GM03348 (cell line): ENCODE measurements at regions not wholly inside any gene's neighbourhood (a gene's known extent, or its start where the extent isn't known, plus 50 kb on each side); places are given as distances from the start of the nearest gene placed in this dataset.
A peak's percentile ranks its signal among the peaks of the same experiment; 100 is the strongest.

ENCODE experiments used
- DNase-seq: peaks from one replicate; pipeline ENCODE4 v3.0.0; 2012; ENCODE audit warnings: low spot score

DNA sequence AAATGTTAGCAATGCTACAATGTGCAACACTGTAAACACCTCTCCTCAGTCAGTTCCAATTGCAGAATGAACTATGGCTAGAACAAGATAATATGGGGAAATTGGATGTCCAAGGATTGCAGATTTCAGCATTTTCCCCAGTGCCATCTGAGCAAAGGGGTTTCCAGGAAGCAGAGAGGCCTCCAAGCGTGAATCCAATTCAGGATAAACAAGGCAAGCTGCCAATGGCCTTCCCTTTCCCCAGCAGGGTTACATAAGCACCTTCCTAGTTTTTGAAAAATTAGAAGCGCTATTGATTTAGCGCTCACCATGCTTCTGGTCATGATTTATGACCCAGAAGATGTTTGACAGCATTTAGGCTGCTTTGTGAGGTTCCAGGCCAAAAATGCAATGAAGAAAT, 223.0 kb upstream of the GATB start:
- DNase-seq, result no peak

DNA sequence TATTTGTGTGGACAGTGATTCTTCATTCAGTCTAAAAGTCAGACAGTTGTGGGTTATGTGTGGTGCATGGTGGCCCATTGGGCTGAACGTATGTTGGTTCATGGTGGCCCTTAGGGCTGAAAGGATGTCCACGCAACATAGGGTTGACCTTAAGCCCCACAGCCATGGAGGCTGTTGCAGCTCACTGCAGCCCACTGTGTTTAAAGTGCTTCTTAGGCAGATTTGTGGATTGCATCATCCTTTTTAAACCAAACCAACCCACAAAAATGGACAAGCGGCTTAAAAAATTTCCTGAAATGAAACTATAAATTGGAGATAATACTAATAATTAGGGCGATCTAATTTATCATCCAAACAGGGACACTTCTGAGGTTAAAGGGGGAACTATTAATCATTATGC, 219.0 kb upstream of the GATB start:
- DNase-seq, result no peak

DNA sequence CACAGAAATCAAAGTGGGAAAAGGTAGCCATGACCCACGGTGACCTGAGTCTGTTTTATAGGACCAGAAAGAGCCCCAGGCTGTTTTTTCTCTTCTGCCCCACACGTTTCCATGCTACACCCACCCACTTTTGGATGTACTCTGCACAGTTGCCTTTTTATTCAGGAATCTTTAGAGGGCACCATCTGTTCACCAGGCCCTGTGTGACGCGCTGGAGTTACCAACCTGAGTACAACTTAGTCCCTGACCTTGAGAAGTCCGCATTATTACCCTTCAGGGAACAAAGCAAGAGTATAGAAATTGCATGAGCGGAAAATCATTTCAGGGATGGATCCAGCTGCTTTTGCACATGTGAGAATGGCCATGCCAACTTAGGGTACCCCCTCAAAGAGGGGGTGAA, 207.8 kb upstream of the GATB start:
- DNase-seq, result no peak

GRCh38 chr4:151967074-151967473, 206.3 kb upstream of the GATB start:
- DNase-seq, result no peak

DNA sequence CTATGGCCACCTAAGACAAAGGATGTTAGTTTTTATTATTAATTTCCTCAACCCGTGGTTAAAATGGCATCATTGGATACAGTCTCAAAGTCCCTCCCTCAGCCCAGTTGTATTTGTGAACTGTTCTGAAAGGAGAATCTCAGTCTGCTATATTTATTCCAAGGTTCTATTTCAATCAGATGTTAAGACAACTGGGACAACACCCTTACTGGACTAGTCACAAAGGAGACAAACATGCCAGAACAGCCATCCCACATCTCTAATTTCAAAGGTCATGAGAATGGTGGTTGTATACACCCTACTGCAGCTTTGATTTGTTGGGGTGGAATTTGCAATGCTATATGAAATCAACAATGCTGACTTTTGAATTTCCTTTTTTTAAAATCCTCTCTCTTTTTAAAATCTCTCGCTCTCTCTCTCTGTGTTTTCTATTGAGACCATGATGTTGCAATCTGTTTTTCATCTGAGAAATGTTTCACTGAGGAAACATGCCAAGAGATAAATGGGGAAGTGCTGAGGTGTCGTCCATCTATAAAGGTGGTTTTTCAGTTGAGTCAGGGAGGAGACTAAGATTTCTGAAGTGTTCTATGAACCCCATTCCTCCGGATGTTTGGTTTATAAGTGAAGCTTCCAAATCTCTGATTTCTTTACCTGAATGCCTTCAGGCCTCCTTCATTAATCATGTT, 201.5 kb upstream of the GATB start:
- no peak for DNase-seq

GRCh38 chr4:151961456-151961855, 200.6 kb upstream of the GATB start:
- no peak for DNase-seq

DNA sequence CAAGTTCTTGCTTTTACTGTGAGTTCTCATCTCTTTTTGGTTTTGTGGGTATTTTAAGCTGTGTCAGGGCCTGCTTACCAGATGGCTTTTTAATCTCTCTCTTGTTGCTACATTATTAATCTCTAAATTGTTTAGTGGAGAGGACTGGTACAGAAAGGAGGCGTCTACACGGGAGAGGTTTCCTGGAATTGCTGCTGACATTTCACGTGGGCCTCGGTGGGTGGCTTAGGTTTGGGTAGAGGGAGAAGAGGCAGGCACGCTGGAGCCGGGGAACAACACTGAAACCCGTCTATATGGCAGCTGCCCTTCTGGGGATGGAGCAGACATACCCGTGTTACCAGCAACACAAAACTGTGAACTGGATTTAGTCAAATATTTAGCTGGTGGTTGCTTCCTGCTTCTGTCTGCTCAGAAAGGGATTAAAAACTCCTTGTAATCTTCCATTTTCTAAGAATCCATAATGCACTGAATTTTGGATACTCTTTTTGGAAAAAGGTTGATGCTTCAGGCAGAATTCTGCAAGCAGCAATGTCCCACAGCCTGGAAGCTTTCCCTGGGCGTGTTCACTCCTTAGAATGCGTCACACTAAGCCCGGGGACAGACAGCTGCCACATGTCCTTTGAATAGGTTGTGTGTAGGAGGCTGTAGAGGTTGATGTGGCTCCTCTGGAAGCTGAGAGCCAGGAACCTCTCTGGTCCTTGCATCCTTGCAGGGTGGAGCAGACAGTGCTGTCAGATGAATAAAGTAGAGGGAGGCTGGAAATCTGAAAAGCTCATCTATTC, 199.8 kb upstream of the GATB start:
- peak; percentile 12 for DNase-seq

GRCh38 chr4:151957153-151957552, 196.3 kb upstream of the GATB start:
- no peak for DNase-seq

DNA sequence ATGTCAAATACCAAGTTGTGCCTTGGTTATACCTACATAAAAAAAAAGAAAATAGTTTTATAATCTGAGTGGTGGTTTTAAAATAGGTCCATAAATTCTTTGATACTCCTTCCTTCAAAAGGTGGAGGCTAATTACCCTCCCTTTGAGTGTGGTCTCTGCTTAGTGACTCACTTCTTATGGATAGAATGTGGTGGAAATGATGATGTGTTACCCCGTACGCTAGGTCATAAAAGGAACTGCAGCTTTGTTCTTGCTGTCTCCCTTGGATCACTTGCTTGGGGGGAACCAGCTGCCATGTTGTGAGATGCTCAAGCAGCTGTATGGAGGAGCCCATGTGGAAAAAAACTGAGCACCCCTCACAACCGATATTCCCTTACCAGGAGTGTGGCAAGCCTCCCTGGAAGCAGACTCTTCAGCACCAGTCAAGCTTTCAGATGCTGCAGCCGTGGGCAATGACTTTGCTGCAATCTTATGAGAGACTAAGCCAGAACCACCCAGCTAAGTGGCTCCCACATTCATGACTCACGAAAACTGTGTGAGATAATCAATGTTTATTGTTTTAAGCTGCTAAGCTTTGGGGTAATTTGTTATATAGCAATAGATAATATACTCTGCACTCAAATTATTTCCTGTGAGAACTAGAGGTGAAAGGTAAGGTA, 195.0 kb upstream of the GATB start:
- no peak for DNase-seq

DNA sequence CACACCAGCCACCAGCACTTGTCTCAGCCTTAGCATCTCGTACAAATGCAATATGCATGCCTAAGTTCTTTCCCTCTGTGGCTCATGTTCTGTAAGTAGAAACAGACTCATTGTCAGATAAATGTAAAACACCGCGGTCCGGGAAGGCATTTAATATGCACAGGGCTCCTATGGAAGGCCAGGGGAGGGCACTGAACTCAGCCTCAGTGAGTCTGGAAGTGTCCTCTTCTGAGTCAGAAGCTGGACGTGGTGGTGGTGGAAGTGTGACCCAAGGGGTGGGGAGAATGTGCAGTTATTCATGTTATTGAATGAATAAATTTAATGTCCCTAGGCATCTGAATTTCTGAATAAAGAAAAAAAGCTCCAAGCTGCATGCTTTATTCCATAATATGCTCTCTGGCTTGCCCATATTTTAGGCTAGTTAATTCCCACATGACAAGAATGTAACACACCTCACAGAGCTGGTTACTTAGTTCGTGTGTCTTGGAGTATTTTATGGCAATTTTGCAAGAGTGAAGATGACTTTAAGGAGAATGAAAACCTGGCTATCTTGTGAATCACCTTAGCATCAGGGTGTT, 193.1 kb upstream of the GATB start:
- DNase-seq, result no peak

GRCh38 chr4:151953312-151953711, 192.5 kb upstream of the GATB start:
- no peak for DNase-seq

GRCh38 chr4:151952711-151953254, 192.0 kb upstream of the GATB start:
- no peak for DNase-seq

DNA sequence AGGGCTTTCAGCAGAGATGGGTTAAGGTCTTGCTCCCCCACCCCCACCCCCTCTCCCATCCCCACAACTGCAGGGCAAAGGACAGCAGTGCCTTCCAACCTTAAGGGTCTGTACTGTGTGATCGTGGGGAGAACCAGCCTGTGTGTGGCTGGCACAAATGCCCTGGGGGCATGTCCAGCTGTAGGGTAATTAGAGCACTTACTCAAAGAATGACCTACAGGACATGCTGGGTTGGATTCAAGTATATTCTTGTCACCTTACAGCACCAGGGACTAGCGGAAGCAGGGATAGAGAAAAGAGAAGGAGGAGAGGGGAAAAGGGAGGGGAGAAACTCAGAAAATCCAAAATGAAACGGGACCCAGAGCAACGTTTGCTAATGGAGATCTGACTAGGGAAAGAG, 191.3 kb upstream of the GATB start:
- DNase-seq, result no peak

DNA sequence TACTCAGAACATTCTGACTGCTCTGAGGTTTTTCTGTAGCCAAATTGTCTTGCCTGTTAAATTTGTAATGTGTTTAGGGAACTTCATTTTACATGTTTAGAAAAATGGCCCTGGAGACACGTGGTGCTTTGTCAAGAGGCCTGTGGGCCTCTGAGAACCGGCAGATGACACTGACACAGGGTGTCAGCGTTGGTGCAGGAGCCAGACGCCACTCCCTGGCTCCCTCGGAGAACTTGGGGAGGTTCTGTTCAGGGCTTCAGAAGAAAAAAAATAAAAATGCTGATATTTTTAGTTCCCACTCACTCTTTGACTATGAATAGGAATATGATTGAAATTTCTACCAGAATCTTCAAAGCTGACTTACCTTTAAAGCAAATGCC, 190.9 kb upstream of the GATB start:
- DNase-seq, result no peak

DNA sequence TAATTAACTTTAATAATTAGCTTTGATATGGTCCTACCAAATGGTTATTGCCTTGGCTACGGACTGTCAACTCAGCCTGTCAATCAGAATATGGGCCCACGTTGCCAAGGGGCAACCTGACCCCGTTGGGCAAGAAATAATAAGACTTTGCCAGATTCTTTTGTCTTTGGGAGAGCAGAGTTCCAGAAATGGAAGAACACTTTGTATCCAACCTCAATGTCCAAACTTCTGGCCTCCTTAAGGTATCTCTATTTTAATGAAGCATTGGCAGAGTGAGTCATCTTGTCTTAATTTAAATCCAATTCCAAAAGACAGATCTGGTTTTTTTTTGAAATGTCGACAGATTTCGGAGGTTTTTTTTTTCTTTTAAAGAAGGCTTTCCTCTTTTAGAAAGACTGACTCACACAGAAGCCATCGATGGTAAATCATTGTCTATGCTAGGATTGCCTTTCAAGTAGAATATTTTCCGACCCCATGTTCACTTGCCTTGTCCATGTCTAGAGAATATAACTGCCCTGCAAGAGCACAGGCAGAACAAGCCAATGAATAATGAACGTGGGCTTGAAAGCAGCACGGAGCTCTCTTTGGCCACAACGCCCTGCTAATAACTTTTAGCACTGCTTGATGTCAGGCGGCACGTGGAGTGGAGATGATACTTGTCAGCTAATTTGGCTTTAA, 190.3 kb upstream of the GATB start:
- no peak for DNase-seq

- DNase-seq, result peak; percentile 33
Observed at GRCh38 chr4:151948351-151949016, 187.7 kb upstream of the GATB start.

GRCh38 chr4:151946718-151947117, 185.9 kb upstream of the GATB start:
- DNase-seq, result no peak

DNA sequence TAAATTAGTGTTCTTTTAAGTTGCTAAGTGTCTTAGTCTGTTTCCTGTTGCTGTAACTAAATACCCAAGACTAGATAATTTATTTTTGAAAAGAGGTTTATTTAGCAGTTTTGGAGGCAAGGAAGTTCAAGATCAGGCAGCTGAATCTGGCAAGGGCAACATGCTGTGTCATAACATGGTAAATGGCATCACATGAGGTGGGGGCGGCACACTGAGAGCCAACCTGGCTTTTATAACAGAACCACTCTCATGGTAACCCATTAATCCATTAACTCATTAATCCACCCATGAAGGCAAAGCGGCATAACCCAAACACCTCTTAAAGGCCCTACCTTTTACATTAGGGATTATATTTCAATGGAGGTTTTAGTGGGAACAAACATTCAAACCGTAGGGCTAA, 182.2 kb upstream of the GATB start:
- no peak for DNase-seq

GRCh38 chr4:151940926-151941617, 180.3 kb upstream of the GATB start:
- no peak for DNase-seq

GRCh38 chr4:151940291-151940690, 179.5 kb upstream of the GATB start:
- no peak for DNase-seq

- no peak for DNase-seq
Observed at GRCh38 chr4:151939670-151940069, 178.9 kb upstream of the GATB start.
